CD14-positive monocyte (primary cell): ENCODE measurements at regions not wholly inside any gene's neighbourhood (a gene's known extent, or its start where the extent isn't known, plus 50 kb on each side); places are given as distances from the start of the nearest gene placed in this dataset.

Experiments used
- DNase-seq, 3 donors: peaks; one replicate each; pipeline ENCODE4 v3.0.0-alpha.2; 2011 to 2022
- H2AFZ ChIP-seq: 2 replicates; pipeline ENCODE4 v1.6.0; 2012; ENCODE audit warnings: mild to moderate bottlenecking, low read depth, low read length, inconsistent platforms; ENCODE audit not compliant: insufficient read depth, poor library complexity, severe bottlenecking
- H3K27ac ChIP-seq, 2 donors: 1 replicate in 1 of 2; 2 replicates in 1 of 2; pipeline ENCODE4 v1.5.1; 2012 to 2013; ENCODE audit warnings: low read length in 2 of 2, control low read depth in 1 of 2, inconsistent platforms in 1 of 2, low read depth in 1 of 2, mild to moderate bottlenecking in 1 of 2
- H3K27me3 ChIP-seq, 2 donors: one replicate each; pipeline versions ENCODE4 v1.6.0 to v1.6.1; 2011 to 2013; ENCODE audit warnings: low read length in 2 of 2; ENCODE audit not compliant: control insufficient read depth in 2 of 2, insufficient read depth in 2 of 2
- H3K36me3 ChIP-seq, 2 donors: replicated peaks in 1 of 2; 1 replicate in 1 of 2; 2 replicates in 1 of 2; pipeline versions ENCODE4 v1.5.1 to v1.6.1; 2012 to 2013; ENCODE audit warnings: low read length in 2 of 2, control low read depth in 1 of 2, inconsistent platforms in 1 of 2, mild to moderate bottlenecking in 1 of 2; ENCODE audit not compliant: insufficient read depth in 2 of 2, control insufficient read depth in 1 of 2
- H3K4me1 ChIP-seq, 2 donors: 1 replicate in 1 of 2; 2 replicates in 1 of 2; pipeline versions ENCODE4 v1.5.1 to v1.6.1; 2012 to 2013; ENCODE audit warnings: low read length in 2 of 2, control low read depth in 1 of 2, inconsistent platforms in 1 of 2, mild to moderate bottlenecking in 1 of 2, moderate library complexity in 1 of 2; ENCODE audit not compliant: insufficient read depth in 2 of 2, control insufficient read depth in 1 of 2
- H3K4me2 ChIP-seq: replicated peaks from 2 replicates; pipeline ENCODE3; 2012; ENCODE audit warnings: low read length, moderate library complexity, mild to moderate bottlenecking; ENCODE audit not compliant: poor library complexity, severe bottlenecking; ENCODE audit errors: extremely low read depth
- H3K4me3 ChIP-seq, 3 experiments: fragments of 200-600 bp in 1 of 3; sonication (generic) in 1 of 3; replicated peaks in 1 of 3; 1 replicate in 2 of 3; 2 replicates in 1 of 3; pipeline ENCODE4 v1.5.1; 2011 to 2013; ENCODE audit warnings: low read length in 3 of 3, mild to moderate bottlenecking in 3 of 3, control low read depth in 2 of 3, low read depth in 2 of 3, inconsistent platforms in 1 of 3, moderate library complexity in 1 of 3
- H3K79me2 ChIP-seq: 2 replicates; pipeline ENCODE4 v1.6.0; 2012; ENCODE audit warnings: mild to moderate bottlenecking, control low read depth, inconsistent platforms, low read length, moderate library complexity; ENCODE audit not compliant: insufficient read depth
- H3K9ac ChIP-seq: 2 replicates; pipeline ENCODE4 v1.6.0; 2017; ENCODE audit warnings: low read length, mild to moderate bottlenecking; ENCODE audit not compliant: insufficient read depth, poor library complexity, severe bottlenecking
- H3K9me3 ChIP-seq, 2 donors: replicated peaks in 1 of 2; 1 replicate in 1 of 2; 2 replicates in 1 of 2; pipeline versions ENCODE4 v1.5.1 to v1.6.1; 2012 to 2013; ENCODE audit warnings: low read length in 2 of 2, control low read depth in 1 of 2; ENCODE audit not compliant: control insufficient read depth in 1 of 2, insufficient read depth in 1 of 2
- H4K20me1 ChIP-seq: 2 replicates; pipeline ENCODE4 v1.6.0; 2012; ENCODE audit warnings: mild to moderate bottlenecking, low read length, control low read depth, moderate library complexity; ENCODE audit not compliant: insufficient read depth
- H3K27ac Mint-ChIP-seq, 7 donors: one replicate each; pipeline ENCODE4 v1.8.0; 2020; ENCODE audit warnings: mild to moderate bottlenecking in 7 of 7, mixed read lengths in 7 of 7, moderate library complexity in 6 of 7, inconsistent platforms in 2 of 7
- H3K27me3 Mint-ChIP-seq, 3 donors: one replicate each; pipeline ENCODE4 v1.8.0; 2021 to 2022; ENCODE audit warnings: low read depth in 3 of 3, mild to moderate bottlenecking in 3 of 3, mixed read lengths in 3 of 3, moderate library complexity in 3 of 3, inconsistent platforms in 1 of 3
- H3K36me3 Mint-ChIP-seq, 2 donors: one replicate each; pipeline ENCODE4 v1.8.0; 2020; ENCODE audit warnings: mixed read lengths in 2 of 2, inconsistent platforms in 1 of 2, mild to moderate bottlenecking in 1 of 2
- H3K4me1 Mint-ChIP-seq: one replicate; pipeline ENCODE4 v1.8.0; 2020; ENCODE audit warnings: mild to moderate bottlenecking, mixed read lengths
- H3K4me3 Mint-ChIP-seq, 2 donors: one replicate each; pipeline ENCODE4 v1.8.0; 2020; ENCODE audit warnings: mild to moderate bottlenecking in 2 of 2, mixed read lengths in 2 of 2, moderate library complexity in 1 of 2
- H3K9me3 Mint-ChIP-seq, 7 donors: one replicate each; pipeline ENCODE4 v1.8.0; 2020 to 2022; ENCODE audit warnings: mixed read lengths in 7 of 7, mild to moderate bottlenecking in 6 of 7, moderate library complexity in 6 of 7, inconsistent platforms in 2 of 7
- WGBS: methylation state at CpG from one replicate; pipeline ENCODE4 v1.1.5; 2013; ENCODE audit warnings: missing lambda C conversion rate; ENCODE audit not compliant: insufficient coverage; 5-methylcytosine and 5-hydroxymethylcytosine counted together
- intact Hi-C, 2 donors: fragments of 100-400 bp; cut with micrococcal nuclease; formaldehyde crosslinking; loops; one replicate each; pipeline versions ENCODE4 v1.15.0 to v1.15.1; 2023
- TF ChIP-seq, protein P1 (sequence below): fragments of 200-600 bp; IDR thresholded peaks from one replicate; pipeline ENCODE4 v1.8.0; 2022; ENCODE audit warnings: antibody characterized with exemption, mild to moderate bottlenecking

DNA sequence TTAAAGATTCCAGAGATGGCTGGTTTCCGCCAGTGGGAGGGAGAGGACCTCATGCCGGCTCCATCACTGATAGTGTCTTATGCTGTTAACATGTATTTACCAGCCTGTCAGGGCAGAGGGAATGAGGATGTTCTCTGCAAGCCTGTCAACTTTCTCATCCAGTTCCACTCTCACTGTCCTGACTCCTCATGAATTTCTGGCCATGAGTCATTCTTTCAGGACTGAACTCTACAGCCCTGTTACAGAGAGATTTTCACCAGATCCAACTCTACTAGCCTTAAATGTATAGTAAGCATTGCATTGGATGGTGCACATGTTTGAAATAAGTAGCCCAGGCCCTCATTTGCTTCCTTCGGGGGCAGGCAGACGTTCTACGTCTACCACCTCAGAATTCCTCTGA, 387.7 kb downstream of the TMEM135 start:
- Histone ChIP-seq H3K79me2 (no peaks in the 10 kb centered on the region), H4K20me1 (no peaks in the 10 kb centered on the region), H3K4me1 (no peaks in the 10 kb centered on the region), H3K4me3 (no peak overlapping the region), H3K9ac (no peak overlapping the region), H2AFZ (no peak overlapping the region), H3K9me3 (no peaks in the 10 kb centered on the region), H3K4me2 (no peak overlapping the region), H3K36me3 (no peaks in the 10 kb centered on the region), H3K27me3 (no peaks in the 10 kb centered on the region), H3K27ac (no peak overlapping the region)
- no peaks in the 10 kb centered on the region for H3K36me3 Mint-ChIP-seq
- H3K27ac Mint-ChIP-seq: no peak overlapping the region
- no peak overlapping the region for H3K4me3 Mint-ChIP-seq
- DNase-seq: no peak
- H3K4me1 Mint-ChIP-seq: no peaks in the 10 kb centered on the region
- H3K9me3 Mint-ChIP-seq: no peaks in the 10 kb centered on the region
- 100% methylated on average over 2 of the region's 5 CpGs for WGBS
- TF ChIP-seq, protein P1, sequence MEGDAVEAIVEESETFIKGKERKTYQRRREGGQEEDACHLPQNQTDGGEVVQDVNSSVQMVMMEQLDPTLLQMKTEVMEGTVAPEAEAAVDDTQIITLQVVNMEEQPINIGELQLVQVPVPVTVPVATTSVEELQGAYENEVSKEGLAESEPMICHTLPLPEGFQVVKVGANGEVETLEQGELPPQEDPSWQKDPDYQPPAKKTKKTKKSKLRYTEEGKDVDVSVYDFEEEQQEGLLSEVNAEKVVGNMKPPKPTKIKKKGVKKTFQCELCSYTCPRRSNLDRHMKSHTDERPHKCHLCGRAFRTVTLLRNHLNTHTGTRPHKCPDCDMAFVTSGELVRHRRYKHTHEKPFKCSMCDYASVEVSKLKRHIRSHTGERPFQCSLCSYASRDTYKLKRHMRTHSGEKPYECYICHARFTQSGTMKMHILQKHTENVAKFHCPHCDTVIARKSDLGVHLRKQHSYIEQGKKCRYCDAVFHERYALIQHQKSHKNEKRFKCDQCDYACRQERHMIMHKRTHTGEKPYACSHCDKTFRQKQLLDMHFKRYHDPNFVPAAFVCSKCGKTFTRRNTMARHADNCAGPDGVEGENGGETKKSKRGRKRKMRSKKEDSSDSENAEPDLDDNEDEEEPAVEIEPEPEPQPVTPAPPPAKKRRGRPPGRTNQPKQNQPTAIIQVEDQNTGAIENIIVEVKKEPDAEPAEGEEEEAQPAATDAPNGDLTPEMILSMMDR: no peak
- intact Hi-C loops: no loop called here
- no peaks in the 10 kb centered on the region for H3K27me3 Mint-ChIP-seq

DNA sequence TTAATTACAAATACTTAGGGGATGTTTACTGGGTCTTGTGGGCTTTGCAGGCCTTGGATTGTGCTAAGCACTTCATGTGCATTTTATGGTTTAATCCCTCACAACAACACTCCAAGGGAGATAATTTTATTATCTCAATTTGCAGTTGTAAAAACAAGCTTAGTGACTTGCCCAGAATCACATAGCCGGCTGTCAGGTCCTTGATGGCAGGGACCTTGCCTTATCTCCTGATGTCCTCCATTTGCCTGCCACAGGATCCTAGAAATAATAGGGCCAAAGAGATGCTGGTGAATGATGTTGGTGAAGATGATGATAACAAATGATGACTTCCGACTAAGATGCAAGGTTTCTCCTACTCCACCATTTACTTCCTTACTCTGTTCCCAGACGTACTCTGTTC, 385.4 kb downstream of the TMEM135 start:
- Histone ChIP-seq H3K36me3 (no peaks in the 10 kb centered on the region), H4K20me1 (no peaks in the 10 kb centered on the region), H3K4me1 (no peaks in the 10 kb centered on the region), H2AFZ (no peak overlapping the region), H3K9me3 (no peaks in the 10 kb centered on the region), H3K4me2 (no peak overlapping the region), H3K27me3 (no peaks in the 10 kb centered on the region), H3K4me3 (no peak overlapping the region), H3K27ac (no peak overlapping the region), H3K9ac (no peak overlapping the region), H3K79me2 (no peaks in the 10 kb centered on the region)
- no peaks in the 10 kb centered on the region for H3K9me3 Mint-ChIP-seq
- intact Hi-C loops: loop anchor here in 1 of 2 donors (5.0 kb wide), 1 partner anchor 486 kb away; no protein-coding TSS in a partner anchor
- H3K4me3 Mint-ChIP-seq: no peak overlapping the region
- TF ChIP-seq, protein P1: no peak
- H3K27me3 Mint-ChIP-seq: peaks cover 0 to 1% (median 0%) of the 10 kb centered on the region in 3 donors
- no peak for DNase-seq
- 80% methylated on average over 1 of the region's 3 CpGs for WGBS
- no peaks in the 10 kb centered on the region for H3K4me1 Mint-ChIP-seq
- no peak overlapping the region for H3K27ac Mint-ChIP-seq
- no peaks in the 10 kb centered on the region for H3K36me3 Mint-ChIP-seq
